OCI-LY3 (cell line): ENCODE measurements at regions not wholly inside any gene's neighbourhood (a gene's known extent, or its start where the extent isn't known, plus 50 kb on each side); places are given as distances from the start of the nearest gene placed in this dataset.

Experiments
- EZH2phosphoT487 ChIP-seq: fragments of 200-600 bp; shearing (Covaris generic); IDR thresholded peaks from 2 replicates; pipeline ENCODE4 v1.6.1; 2018; ENCODE audit warnings: antibody characterized with exemption, mixed run types, low read depth
- TF ChIP-seq, protein P1 (sequence below): fragments of 200-600, 300-600 bp; sonication (generic); IDR thresholded peaks from 2 replicates; pipeline ENCODE4 v1.5.1; 2014; ENCODE audit warnings: antibody characterized with exemption, low read length, low read depth

DNA sequence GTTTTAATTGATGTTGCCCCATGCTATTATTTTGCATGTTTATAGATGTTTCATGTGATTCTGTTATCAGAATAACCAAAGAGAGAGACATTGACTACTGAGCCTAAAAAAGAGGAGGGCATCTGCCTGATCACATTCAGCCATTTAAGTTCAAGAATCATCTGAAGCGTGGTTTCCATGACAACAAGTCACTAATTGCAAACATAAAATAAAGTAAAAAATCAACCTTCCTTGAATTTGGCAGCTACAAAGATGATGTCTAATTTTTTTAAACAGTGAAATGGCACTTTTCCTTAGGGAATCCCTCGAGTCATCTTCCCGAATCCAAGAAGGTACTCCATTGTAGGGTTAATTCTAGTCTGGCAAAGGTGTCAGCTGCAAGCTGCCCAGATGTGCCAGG, 884.2 kb downstream of the DIAPH3 start:
- TF ChIP-seq, protein P1, sequence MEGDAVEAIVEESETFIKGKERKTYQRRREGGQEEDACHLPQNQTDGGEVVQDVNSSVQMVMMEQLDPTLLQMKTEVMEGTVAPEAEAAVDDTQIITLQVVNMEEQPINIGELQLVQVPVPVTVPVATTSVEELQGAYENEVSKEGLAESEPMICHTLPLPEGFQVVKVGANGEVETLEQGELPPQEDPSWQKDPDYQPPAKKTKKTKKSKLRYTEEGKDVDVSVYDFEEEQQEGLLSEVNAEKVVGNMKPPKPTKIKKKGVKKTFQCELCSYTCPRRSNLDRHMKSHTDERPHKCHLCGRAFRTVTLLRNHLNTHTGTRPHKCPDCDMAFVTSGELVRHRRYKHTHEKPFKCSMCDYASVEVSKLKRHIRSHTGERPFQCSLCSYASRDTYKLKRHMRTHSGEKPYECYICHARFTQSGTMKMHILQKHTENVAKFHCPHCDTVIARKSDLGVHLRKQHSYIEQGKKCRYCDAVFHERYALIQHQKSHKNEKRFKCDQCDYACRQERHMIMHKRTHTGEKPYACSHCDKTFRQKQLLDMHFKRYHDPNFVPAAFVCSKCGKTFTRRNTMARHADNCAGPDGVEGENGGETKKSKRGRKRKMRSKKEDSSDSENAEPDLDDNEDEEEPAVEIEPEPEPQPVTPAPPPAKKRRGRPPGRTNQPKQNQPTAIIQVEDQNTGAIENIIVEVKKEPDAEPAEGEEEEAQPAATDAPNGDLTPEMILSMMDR: no peak
- no peak for TF ChIP-seq EZH2phosphoT487
